Nephron (organoid): ENCODE measurements at regions not wholly inside any gene's neighbourhood (a gene's known extent, or its start where the extent isn't known, plus 50 kb on each side); places are given as distances from the start of the nearest gene placed in this dataset.

Source experiments
- H3K27ac Mint-ChIP-seq, 3 experiments: 2 replicates each; pipeline ENCODE4 v1.8.0; 2020; ENCODE audit warnings: mixed read lengths in 3 of 3, mild to moderate bottlenecking in 2 of 3, moderate library complexity in 1 of 3
- H3K27me3 Mint-ChIP-seq: 2 replicates; pipeline ENCODE4 v1.8.0; 2021; ENCODE audit warnings: low read depth, mild to moderate bottlenecking, moderate library complexity, mixed read lengths
- H3K36me3 Mint-ChIP-seq: 2 replicates; pipeline ENCODE4 v1.8.0; 2020; ENCODE audit warnings: low read depth, mixed read lengths
- H3K4me1 Mint-ChIP-seq: 2 replicates; pipeline ENCODE4 v1.8.0; 2020; ENCODE audit warnings: mixed read lengths
- H3K4me3 Mint-ChIP-seq, 3 experiments: 2 replicates each; pipeline ENCODE4 v1.8.0; 2020; ENCODE audit warnings: mild to moderate bottlenecking in 3 of 3, mixed read lengths in 3 of 3, moderate library complexity in 2 of 3
- H3K9me3 Mint-ChIP-seq: 2 replicates; pipeline ENCODE4 v1.8.0; 2020; ENCODE audit warnings: mixed read lengths
- TF ChIP-seq, protein P1 (sequence below), 3 experiments: fragments of 200-600 bp; sonication (generic); IDR thresholded peaks; one replicate each; pipeline ENCODE4 v1.5.0; 2021; ENCODE audit warnings: antibody characterized with exemption in 3 of 3; ENCODE audit not compliant: unreplicated experiment in 3 of 3

DNA sequence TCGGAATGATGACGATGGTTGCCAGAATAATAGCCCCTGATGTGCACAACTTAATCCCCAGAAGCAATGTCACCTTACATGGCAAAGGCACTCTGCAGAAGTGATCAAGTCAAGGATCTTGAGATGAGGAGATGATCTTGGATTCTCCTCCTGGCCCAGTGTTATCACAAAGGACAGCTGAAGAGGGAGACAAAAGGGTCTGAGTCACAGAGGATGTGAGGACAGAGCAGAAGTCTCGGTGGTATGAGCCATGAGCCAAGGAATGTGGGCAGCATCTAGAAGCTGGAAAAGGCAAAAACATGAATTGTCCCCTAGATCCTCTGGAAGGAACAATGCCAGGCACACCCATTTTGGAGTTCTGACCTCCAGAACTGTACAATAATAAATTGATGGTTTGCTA lies 358.5 kb downstream of the MYCN start:
- H3K27ac Mint-ChIP-seq: no peak overlapping the region
- no peaks in the 10 kb centered on the region for H3K36me3 Mint-ChIP-seq
- H3K4me3 Mint-ChIP-seq: no peak overlapping the region
- peaks cover 7% of the 10 kb centered on the region for H3K27me3 Mint-ChIP-seq
- no peaks in the 10 kb centered on the region for H3K4me1 Mint-ChIP-seq
- peaks cover 6% of the 10 kb centered on the region for H3K9me3 Mint-ChIP-seq
- TF ChIP-seq, protein P1, sequence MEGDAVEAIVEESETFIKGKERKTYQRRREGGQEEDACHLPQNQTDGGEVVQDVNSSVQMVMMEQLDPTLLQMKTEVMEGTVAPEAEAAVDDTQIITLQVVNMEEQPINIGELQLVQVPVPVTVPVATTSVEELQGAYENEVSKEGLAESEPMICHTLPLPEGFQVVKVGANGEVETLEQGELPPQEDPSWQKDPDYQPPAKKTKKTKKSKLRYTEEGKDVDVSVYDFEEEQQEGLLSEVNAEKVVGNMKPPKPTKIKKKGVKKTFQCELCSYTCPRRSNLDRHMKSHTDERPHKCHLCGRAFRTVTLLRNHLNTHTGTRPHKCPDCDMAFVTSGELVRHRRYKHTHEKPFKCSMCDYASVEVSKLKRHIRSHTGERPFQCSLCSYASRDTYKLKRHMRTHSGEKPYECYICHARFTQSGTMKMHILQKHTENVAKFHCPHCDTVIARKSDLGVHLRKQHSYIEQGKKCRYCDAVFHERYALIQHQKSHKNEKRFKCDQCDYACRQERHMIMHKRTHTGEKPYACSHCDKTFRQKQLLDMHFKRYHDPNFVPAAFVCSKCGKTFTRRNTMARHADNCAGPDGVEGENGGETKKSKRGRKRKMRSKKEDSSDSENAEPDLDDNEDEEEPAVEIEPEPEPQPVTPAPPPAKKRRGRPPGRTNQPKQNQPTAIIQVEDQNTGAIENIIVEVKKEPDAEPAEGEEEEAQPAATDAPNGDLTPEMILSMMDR (IDR thresholded peaks at IDR 0.05; ENCODE audit: unreplicated experiment in 3 of 3): no peak

DNA sequence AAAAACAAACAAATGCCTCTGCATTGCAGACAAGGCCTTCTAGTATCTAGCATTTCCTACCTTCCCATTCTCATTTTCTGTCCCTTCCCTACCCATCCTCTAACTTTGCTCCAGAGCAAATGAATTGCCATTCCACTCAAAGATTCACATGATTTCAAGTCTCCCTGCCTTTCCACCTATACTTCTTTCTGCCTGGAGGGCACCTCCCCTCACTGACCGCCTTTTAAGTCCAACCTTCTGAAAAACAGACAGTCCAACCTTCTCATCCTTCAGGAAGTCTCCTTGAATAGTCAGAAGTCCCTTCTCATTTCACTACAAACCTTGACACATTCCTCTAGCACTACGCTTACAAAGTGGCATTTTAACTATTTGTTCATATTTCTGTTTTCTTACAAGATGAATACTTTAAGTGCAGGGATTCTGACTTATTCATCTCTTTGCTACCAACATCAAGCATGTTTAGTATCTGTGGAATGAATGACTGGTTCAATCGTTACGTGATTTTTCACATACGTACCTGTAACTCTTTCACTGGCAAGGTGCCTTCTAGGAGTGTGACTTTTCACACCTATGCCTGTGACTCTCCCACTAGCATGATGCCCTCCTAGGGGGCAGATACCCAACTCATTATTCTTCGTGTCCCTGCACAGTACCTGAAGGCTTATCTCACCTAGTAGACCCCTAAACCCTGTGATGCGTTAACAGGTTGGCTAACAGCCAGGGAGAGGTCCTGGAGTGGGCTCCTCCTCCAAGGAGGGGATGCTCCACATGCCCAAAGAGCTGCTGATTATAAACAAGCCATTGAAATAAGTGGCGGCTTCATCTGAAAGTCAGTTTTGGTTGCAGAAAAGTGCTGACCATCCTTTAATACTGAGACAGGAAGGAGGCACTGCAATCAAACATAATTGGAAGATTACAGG lies 356.2 kb downstream of the MYCN start:
- H3K36me3 Mint-ChIP-seq: no peaks in the 10 kb centered on the region
- TF ChIP-seq, protein P1 (IDR thresholded peaks at IDR 0.05; ENCODE audit: unreplicated experiment in 3 of 3): no peak
- H3K4me1 Mint-ChIP-seq: no peaks in the 10 kb centered on the region
- no peak overlapping the region for H3K4me3 Mint-ChIP-seq
- peaks cover 6% of the 10 kb centered on the region for H3K9me3 Mint-ChIP-seq
- no peak overlapping the region for H3K27ac Mint-ChIP-seq
- peaks cover 9% of the 10 kb centered on the region for H3K27me3 Mint-ChIP-seq

DNA sequence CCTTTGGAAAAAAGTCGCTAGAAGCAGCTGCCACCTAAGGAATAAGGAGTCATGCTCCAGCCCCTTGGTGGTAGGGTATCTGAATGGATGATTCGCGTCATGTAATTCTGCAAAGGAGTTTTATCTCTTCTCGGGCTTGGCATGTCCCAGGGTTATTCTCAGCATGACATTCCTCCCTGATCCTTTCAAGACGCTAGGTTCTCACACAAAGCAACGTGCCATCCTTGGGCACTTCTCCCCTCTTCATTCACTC lies 355.6 kb downstream of the MYCN start:
- Mint-ChIP-seq H3K27me3 (peaks cover 13% of the 10 kb centered on the region), H3K4me1 (no peaks in the 10 kb centered on the region), H3K4me3 (no peak overlapping the region), H3K27ac (no peak overlapping the region), H3K36me3 (no peaks in the 10 kb centered on the region), H3K9me3 (peaks cover 6% of the 10 kb centered on the region)
- TF ChIP-seq, protein P1 (IDR thresholded peaks at IDR 0.05; ENCODE audit: unreplicated experiment in 3 of 3): no peak

DNA sequence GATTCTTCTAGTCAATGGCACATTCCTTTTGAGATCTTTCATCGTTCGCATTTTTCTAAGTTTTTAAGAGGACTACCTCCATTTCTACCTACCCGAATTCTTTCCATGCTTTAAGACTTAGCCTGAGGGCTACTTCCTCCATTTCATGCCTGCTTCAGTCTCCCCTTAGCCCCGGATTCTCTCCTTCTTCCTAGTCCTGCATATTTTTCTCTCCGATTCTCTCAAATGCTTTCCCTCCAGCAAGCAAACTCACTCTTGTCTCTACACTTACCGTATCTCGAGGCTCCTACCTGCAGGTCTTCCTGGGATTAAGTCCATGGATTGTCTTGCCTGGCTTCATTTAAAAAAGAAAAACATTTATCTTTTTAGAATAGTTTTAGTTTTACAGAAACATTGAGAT lies 354.4 kb downstream of the MYCN start:
- Mint-ChIP-seq H3K4me1 (no peaks in the 10 kb centered on the region), H3K36me3 (no peaks in the 10 kb centered on the region), H3K27me3 (peaks cover 13% of the 10 kb centered on the region), H3K9me3 (peaks cover 3% of the 10 kb centered on the region), H3K4me3 (no peak overlapping the region), H3K27ac (no peak overlapping the region)
- TF ChIP-seq, protein P1 (IDR thresholded peaks at IDR 0.05; ENCODE audit: unreplicated experiment in 3 of 3): no peak

DNA sequence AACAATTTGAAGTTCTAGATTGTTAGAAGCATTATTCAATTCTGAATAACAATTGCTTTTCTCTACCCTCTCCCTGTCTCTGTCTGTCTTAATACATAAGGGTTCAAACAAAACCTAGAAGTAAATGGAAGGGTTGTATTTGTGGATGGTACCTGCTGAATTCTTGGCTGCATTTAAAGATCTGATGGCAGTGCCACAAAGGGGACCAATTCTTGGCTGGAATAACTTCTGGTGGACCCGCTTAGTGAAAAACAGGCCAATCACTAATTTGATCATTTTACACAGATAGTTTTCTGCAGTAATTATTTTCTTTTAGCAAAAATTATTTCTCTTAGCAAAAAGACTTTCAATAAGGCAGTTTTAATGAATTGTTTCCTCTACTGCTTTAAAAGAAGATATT lies 353.5 kb downstream of the MYCN start:
- H3K36me3 Mint-ChIP-seq: no peaks in the 10 kb centered on the region
- TF ChIP-seq, protein P1 (IDR thresholded peaks at IDR 0.05; ENCODE audit: unreplicated experiment in 3 of 3): no peak
- no peak overlapping the region for H3K27ac Mint-ChIP-seq
- peaks cover 17% of the 10 kb centered on the region for H3K27me3 Mint-ChIP-seq
- H3K4me1 Mint-ChIP-seq: no peaks in the 10 kb centered on the region
- H3K4me3 Mint-ChIP-seq: no peak overlapping the region
- H3K9me3 Mint-ChIP-seq: peaks cover 2% of the 10 kb centered on the region

DNA sequence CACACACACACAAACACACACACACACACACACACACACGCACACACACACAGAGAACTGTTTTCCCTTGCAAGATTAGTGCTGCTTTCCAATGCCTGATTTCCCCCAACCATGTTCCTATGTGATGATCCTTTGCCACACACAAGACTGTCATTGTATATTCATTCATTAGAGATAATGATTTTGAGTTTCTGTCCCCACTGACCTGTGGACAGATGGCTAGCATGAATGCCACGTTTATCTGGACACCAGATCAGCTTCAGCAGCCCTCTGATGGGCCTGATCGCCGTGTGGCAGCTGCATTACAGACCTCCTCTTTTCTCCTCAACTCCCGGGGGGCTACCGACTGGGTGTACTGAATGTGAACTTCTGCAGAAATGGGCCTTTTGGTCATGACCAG lies 353.0 kb downstream of the MYCN start:
- Mint-ChIP-seq H3K4me3 (no peak overlapping the region), H3K36me3 (no peaks in the 10 kb centered on the region), H3K4me1 (no peaks in the 10 kb centered on the region), H3K27me3 (peaks cover 17% of the 10 kb centered on the region), H3K9me3 (no peaks in the 10 kb centered on the region), H3K27ac (no peak overlapping the region)
- TF ChIP-seq, protein P1 (IDR thresholded peaks at IDR 0.05; ENCODE audit: unreplicated experiment in 3 of 3): no peak
